Endothelial cell of umbilical vein (primary cell): ENCODE measurements at regions not wholly inside any gene's neighbourhood (a gene's known extent, or its start where the extent isn't known, plus 50 kb on each side); places are given as distances from the start of the nearest gene placed in this dataset.

ENCODE experiments used
- BruUV-seq: library from RNA; stranded (reverse); fragments of 400-500 nt; replicated peaks from 2 replicates; lab custom pipeline; 2021; lab: Mats Ljungman, UMichigan
- CTCF ChIA-PET: fragments of 300-600, 350-600 bp; sonication (Branson Sonifier 250); formaldehyde crosslinking; loops from one replicate; lab custom pipeline; 2021; ENCODE audit warnings: antibody characterized with exemption, inconsistent platforms; lab: Charles Lee
- POLR2A ChIA-PET: fragments of 300-600, 350-600 bp; sonication (Branson Sonifier 250); formaldehyde crosslinking; loops from one replicate; lab custom pipeline; 2021; ENCODE audit warnings: antibody characterized with exemption, inconsistent platforms; lab: Charles Lee
- DNase-seq: peaks from one replicate; pipeline ENCODE4 v3.0.0-alpha.2; 2011; ENCODE audit warnings: low read depth, low spot score
- FAIRE-seq: peaks from 2 replicates; lab custom pipeline; 2011; peaks lifted over from hg19 to GRCh38; lab: Jason Lieb, UNC
- H2AFZ ChIP-seq: 2 replicates; pipeline ENCODE4 v1.6.0; 2012; ENCODE audit warnings: low read depth, low read length, control low read depth, inconsistent platforms
- H3K27ac ChIP-seq: 2 replicates; pipeline ENCODE4 v1.5.1; 2011; ENCODE audit warnings: low read depth, mild to moderate bottlenecking, control low read depth, low read length, moderate library complexity; ENCODE audit not compliant: insufficient read depth
- H3K27me3 ChIP-seq, 2 experiments: 2 replicates each; pipeline versions ENCODE4 v1.6.0 to v1.6.1; 2011; ENCODE audit warnings: low read length in 2 of 2, mixed read lengths in 1 of 2; ENCODE audit not compliant: control insufficient read depth in 2 of 2, insufficient read depth in 2 of 2
- H3K36me3 ChIP-seq, 2 experiments: 2 replicates in 1 of 2; 3 replicates in 1 of 2; pipeline ENCODE4 v1.5.1; 2011; ENCODE audit warnings: low read length in 2 of 2, mild to moderate bottlenecking in 1 of 2, moderate library complexity in 1 of 2; ENCODE audit not compliant: control insufficient read depth in 2 of 2, insufficient read depth in 2 of 2; ENCODE audit errors: extremely low read depth in 1 of 2
- H3K4me1 ChIP-seq: 3 replicates; pipeline ENCODE4 v1.5.1; 2011; ENCODE audit warnings: mild to moderate bottlenecking, low read length; ENCODE audit not compliant: control insufficient read depth, insufficient read depth; ENCODE audit errors: extremely low read depth
- H3K4me2 ChIP-seq: 2 replicates; pipeline ENCODE4 v1.6.1; 2011; ENCODE audit warnings: low read length, control low read depth, mixed read lengths; ENCODE audit not compliant: insufficient read depth
- H3K4me3 ChIP-seq, 3 experiments: fragments of 200-600 bp in 1 of 3; sonication (generic), shearing (Covaris generic) in 1 of 3; replicated peaks in 1 of 3; 2 replicates each; pipeline ENCODE4 v1.5.1; 2011 to 2016; ENCODE audit warnings: control low read depth in 3 of 3, low read length in 3 of 3, mild to moderate bottlenecking in 2 of 3, inconsistent platforms in 1 of 3, low read depth in 1 of 3, moderate library complexity in 1 of 3; ENCODE audit not compliant: insufficient read depth in 1 of 3
- H3K79me2 ChIP-seq: 2 replicates; pipeline ENCODE4 v1.6.0; 2012; ENCODE audit warnings: low read length, inconsistent platforms; ENCODE audit not compliant: control insufficient read depth, insufficient read depth
- H3K9ac ChIP-seq: replicated peaks from 2 replicates; pipeline ENCODE3; 2011; ENCODE audit warnings: low read length, control low read depth; ENCODE audit not compliant: insufficient read depth; ENCODE audit errors: extremely low read depth
- H3K9me1 ChIP-seq: replicated peaks from 3 replicates; pipeline ENCODE4 v1.6.0; 2011; ENCODE audit warnings: mild to moderate bottlenecking, low read length; ENCODE audit not compliant: control insufficient read depth, insufficient read depth; ENCODE audit errors: extremely low read depth
- H3K9me3 ChIP-seq: replicated peaks from 2 replicates; pipeline ENCODE4 v1.5.1; 2012; ENCODE audit warnings: low read length, inconsistent platforms; ENCODE audit not compliant: control insufficient read depth, insufficient read depth
- H4K20me1 ChIP-seq: replicated peaks from 2 replicates; pipeline ENCODE3; 2011; ENCODE audit warnings: mild to moderate bottlenecking, low read length; ENCODE audit not compliant: control insufficient read depth, insufficient read depth; ENCODE audit errors: extremely low read depth
- CTCF ChIP-seq, 2 donors: IDR thresholded peaks; 1 replicate in 1 of 2; 2 replicates in 1 of 2; pipeline ENCODE4 v1.5.1; 2011; ENCODE audit warnings: low read length in 2 of 2, mild to moderate bottlenecking in 2 of 2, moderate library complexity in 2 of 2, control low read depth in 1 of 2, inconsistent platforms in 1 of 2, low read depth in 1 of 2; ENCODE audit not compliant: insufficient read depth in 1 of 2; ENCODE audit errors: extremely low read depth in 1 of 2
- EZH2 ChIP-seq: IDR thresholded peaks from 2 replicates; pipeline ENCODE4 v1.6.1; 2012; ENCODE audit warnings: borderline replicate concordance, low read depth, mild to moderate bottlenecking, moderate library complexity, low read length, inconsistent platforms; ENCODE audit not compliant: severe bottlenecking
- FOS ChIP-seq: IDR thresholded peaks from 2 replicates; pipeline ENCODE4 v1.6.1; 2011; ENCODE audit warnings: mild to moderate bottlenecking, low read length, moderate library complexity, borderline replicate concordance; ENCODE audit not compliant: insufficient read depth
- GATA2 ChIP-seq: IDR thresholded peaks from 2 replicates; pipeline ENCODE4 v1.7.0; 2011; ENCODE audit warnings: low read depth, mild to moderate bottlenecking, moderate library complexity, mixed read lengths, low read length; ENCODE audit not compliant: insufficient read length, insufficient read depth
- JUN ChIP-seq: IDR thresholded peaks from 2 replicates; pipeline ENCODE4 v1.6.1; 2011; ENCODE audit warnings: borderline replicate concordance, low read depth; ENCODE audit not compliant: insufficient read length, insufficient read depth
- MAX ChIP-seq: IDR thresholded peaks from 2 replicates; pipeline ENCODE4 v1.6.1; 2011; ENCODE audit not compliant: insufficient read depth, insufficient read length
- MYC ChIP-seq: IDR thresholded peaks from one replicate; pipeline ENCODE4 v1.6.1; 2011; ENCODE audit warnings: mild to moderate bottlenecking, low read depth, low read length
- POLR2A ChIP-seq: IDR thresholded peaks from 2 replicates; pipeline ENCODE4 v1.6.1; 2012; ENCODE audit warnings: low read depth, mild to moderate bottlenecking, control low read depth, low read length
- POLR2AphosphoS5 ChIP-seq: IDR thresholded peaks from 2 replicates; pipeline ENCODE4 v1.6.1; 2012; ENCODE audit warnings: low read depth, mild to moderate bottlenecking, control low read depth, low read length, moderate library complexity; ENCODE audit not compliant: insufficient read depth
- dilution Hi-C: fragments of 300-500 bp; cut with MboI; formaldehyde crosslinking; loops from one replicate; pipeline ENCODE4 v1.15.0; 2019; ENCODE audit warnings: low sequenced_read_pairs; ENCODE audit not compliant: extremely low pct_ligation_motif_present
- intact Hi-C: fragments of 100-400 bp; cut with micrococcal nuclease; formaldehyde crosslinking; loops from one replicate; pipeline ENCODE4 v1.10.0; 2022

- no peaks in the 10 kb centered on the region for H3K4me1 ChIP-seq
- dilution Hi-C loops (no loop called here), intact Hi-C loops (no loop called here)
- no peak overlapping the region for H3K9ac ChIP-seq
- no TSS peak for BruUV-seq
- H3K79me2 ChIP-seq: no peaks in the 10 kb centered on the region
- DNase-seq (no peak), FAIRE-seq (no peak)
- H3K4me2 ChIP-seq: no peak overlapping the region
- no peaks in the 10 kb centered on the region for H4K20me1 ChIP-seq
- H3K4me3 ChIP-seq: no peak overlapping the region
- ChIA-PET POLR2A (no interaction called here), CTCF (no interaction called here)
- no peaks in the 10 kb centered on the region for H3K36me3 ChIP-seq
- no peak overlapping the region for H2AFZ ChIP-seq
- no peak for TF ChIP-seq POLR2AphosphoS5
- TF ChIP-seq POLR2A: no peak
- no peak for TF ChIP-seq JUN
- TF ChIP-seq MAX: no peak
- TF ChIP-seq EZH2: no peak
- no peak for TF ChIP-seq MYC
- TF ChIP-seq CTCF (IDR thresholded peaks at IDR 0.05; ENCODE audit: extremely low read depth in 1 of 2, insufficient read depth in 1 of 2, low read depth in 1 of 2, low read length in 2 of 2): no peak
- TF ChIP-seq FOS: no peak
- no peak for TF ChIP-seq GATA2
- no peaks in the 10 kb centered on the region for H3K9me3 ChIP-seq
- H3K9me1 ChIP-seq: no peaks in the 10 kb centered on the region
- no peak overlapping the region for H3K27ac ChIP-seq
- no peaks in the 10 kb centered on the region for H3K27me3 ChIP-seq
Measured at GRCh38 chr10:124200011-124200410, 106.6 kb upstream of the CHST15 start.
